Ammon's horn (tissue), 1 donor: ENCODE measurements at regions not wholly inside any gene's neighbourhood (a gene's known extent, or its start where the extent isn't known, plus 50 kb on each side); places are given as distances from the start of the nearest gene placed in this dataset.
"Not testable (repeated sequence)": the region's sequence is repeated elsewhere in the genome, so short reads cannot be mapped to it uniquely, and the experiment has no call there.

Source experiments
- DNase-seq: peaks from one replicate; pipeline ENCODE4 v3.0.0-alpha.2; 2016; ENCODE audit warnings: low spot score

GRCh38 chr3:10109-10996, 186.2 kb upstream of the CHL1 start:
- not testable (repeated sequence) for DNase-seq

- peak; percentile 10 for DNase-seq
These were observed 184.8 kb upstream of the CHL1 start for GRCh38 chr3:11734-12133.

DNA sequence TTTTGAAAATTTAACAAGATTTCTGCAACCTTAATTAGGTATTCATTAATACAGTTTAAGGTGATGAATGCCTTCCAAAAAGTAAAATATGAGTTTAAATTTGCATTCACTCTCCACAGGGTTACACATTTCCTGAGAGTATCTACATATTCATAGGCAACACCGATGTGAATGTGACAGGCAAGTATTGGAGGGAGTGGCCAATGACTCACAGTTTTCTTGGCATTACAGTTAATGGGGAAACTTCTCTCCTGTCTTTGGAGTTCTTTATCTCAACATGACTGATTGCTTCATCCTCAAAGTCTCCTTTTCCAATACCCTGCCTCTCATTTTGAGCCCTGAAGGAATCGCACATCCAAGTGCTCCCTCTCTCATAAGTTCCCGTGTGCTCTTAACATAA, 181.9 kb upstream of the CHL1 start:
- no peak for DNase-seq

- DNase-seq: no peak
These were observed 180.2 kb upstream of the CHL1 start for GRCh38 chr3:16366-16765.

DNA sequence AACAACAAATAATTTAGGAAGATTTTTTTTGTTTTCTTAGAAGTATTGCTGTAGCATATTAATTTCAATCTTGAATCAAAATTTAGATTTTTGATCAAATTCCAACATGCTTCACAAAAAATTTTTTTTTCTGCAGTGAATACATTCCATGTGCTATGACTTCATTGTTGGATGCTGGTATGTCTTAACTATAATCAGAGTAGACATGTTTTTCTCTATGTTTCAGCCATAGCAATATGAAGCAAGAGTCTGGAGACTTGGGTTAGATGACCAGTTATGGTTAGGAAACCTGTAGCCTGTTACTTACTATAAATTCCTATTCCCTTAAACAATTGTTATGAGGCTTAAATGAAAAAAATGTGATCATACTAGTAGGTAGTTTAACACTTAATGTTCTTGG, 176.1 kb upstream of the CHL1 start:
- DNase-seq: no peak

DNA sequence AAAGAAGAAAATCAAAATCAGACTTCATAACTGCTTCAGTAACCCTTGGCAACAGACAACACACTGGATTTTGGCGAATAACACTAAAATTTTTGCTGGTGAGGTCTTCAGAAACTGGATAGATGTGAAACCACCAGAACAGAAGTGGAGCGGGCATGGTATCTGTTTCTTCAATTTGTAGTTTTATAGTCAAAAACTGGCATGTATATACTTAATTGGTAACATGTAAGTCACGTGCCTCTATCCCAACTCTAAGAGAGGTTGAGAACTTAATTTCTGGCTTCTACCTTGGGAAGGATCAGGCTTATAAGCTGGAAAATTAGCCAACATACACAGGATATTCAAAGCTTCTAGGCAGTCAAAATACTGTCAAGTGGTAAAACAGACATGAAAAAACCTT, 172.6 kb upstream of the CHL1 start:
- DNase-seq: no peak

DNA sequence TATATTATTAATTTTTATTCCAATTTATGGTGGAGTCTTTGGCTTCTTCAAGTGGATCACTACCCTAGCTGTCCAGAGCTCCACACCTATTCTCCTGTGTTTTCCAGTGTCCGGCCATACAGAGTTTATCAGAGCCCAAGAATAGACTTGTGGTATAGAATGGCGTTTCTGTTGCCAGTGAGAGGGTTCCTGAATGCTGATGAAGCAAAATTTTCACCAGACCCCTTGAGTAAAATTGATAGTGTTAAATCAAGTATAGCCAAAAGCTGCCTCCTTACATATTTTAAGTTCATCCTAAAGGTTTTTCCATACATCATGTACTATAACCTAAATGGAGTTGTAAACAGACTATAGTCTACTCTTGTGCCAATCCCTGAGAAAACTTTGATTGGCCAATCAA, 171.5 kb upstream of the CHL1 start:
- DNase-seq: no peak

DNA sequence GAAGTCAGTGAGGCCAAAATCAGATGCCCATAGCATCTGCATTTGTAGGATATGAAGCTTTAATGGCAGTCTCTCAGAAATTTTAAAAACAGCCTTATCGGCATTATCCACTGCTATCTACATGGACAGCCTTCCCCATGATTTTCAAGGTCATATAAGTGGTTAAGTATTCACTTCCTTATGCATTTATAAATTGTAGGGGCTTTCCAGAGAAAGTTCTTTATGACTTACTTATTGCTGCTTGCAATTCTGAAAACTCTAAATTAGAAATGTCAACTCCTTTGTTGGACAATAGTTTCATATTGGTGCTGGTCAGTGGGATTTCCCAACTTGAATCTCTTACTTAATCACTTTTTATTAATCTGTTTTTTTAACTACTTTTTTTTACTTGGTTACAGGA, 160.6 kb upstream of the CHL1 start:
- not testable (repeated sequence) for DNase-seq

GRCh38 chr3:42871-43744, 153.5 kb upstream of the CHL1 start:
- DNase-seq: peak; percentile 42

DNA sequence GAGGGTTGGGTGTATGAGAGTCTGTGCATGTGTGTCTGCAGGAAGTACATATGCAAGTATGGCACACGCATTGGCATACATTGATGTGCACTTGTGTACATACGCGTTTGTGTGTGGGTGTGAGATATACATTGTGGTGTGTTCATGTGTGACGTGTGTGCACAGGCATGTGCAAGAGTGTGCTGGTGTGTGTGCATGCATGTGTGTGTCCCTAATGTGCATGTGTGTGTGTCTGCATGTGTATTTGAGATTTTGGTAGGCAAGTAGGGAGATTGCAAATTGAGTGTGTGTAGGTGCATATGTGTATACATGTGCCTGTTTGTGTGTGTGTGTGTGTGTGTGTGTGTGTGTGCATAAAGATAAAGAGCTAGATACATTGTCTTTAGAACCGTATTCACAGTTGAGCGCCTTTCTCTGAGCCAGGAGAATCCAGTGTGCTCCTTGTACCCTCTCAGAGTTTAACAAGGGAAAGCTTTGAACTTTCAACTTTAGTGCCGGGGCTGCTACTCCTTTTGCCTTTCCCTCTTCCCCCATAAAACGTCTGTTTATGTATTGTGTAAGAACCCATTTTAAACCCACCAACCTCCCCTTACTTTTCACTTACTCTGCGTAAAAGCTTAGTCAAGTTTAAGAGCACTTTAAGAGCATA, 152.4 kb upstream of the CHL1 start:
- DNase-seq: no peak

DNA sequence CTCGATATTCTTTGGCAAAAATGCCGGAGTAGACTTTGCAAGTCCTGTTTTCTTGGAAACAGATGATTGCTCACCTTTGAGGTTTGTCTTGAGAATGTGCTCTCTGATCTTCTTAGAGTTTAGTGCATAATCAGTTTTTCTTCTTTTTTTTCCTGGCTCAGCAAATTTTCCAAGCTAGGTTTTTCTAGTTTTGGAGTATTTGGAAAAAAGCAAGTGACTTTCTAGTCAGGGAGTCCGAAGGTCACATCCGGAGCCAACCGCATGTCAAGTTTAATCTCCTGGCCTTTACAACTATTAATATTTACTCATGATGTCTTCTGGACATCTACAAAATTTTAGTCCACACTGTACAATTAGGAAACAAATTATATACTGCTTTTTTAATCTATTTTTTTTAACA, 151.6 kb upstream of the CHL1 start:
- not testable (repeated sequence) for DNase-seq

DNA sequence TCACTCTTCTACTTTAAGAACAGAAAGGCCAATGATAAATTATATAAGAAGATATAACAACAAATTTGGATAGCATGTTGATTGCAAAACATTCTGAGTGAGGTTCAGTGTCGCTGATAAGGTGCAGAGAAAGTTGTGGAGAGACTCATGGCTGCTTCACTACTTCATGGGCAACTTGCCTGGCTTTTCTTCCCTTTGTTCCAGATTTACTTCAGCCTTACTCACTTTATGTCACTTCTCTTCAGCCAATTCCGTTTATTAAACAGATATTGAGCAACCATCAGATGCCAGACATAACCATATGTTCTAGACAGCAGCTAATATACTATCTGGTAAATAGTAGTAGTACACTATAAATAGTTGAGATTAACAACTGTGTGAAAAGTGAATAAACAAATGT, 150.0 kb upstream of the CHL1 start:
- no peak for DNase-seq

DNA sequence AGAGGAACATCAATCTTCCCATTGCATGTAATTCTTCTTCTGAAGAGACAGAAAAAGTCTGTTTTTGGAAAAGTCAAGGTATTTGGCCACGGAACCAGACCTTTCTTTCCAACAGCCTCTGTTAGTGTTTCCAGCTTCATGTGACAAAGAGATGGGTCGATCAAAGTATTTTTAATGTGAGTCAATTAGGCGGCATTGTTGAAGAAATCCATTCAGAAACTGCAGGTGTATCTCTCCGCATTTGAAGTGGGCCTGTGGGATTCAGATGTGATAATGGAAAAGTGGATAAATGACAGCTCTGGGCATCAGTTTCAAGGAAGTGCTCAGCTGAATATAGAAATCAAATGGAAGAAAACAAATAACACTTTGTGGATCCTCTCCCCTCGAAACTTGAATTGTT, 143.1 kb upstream of the CHL1 start:
- DNase-seq: not testable (repeated sequence)

DNA sequence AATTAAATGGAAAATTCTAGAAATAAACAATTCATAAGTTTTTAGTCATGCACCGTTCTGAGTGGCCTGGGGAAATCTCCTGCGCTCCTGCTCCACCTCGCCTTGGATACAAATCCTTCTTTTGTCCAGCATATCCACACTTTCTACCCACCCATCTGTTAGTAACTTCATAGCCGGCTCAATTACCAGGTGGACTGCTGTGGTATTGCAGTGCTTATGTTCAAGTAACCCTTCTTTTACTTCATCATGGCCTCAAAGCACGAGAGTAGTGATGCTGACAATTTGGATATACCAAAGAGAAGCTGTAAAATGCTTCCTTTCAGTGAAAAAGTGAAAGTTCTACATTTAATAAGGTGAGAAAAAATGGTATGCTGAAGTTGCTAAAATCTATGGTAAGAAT, 142.3 kb upstream of the CHL1 start:
- DNase-seq: no peak

GRCh38 chr3:56672-57071, 139.9 kb upstream of the CHL1 start:
- no peak for DNase-seq

- DNase-seq: no peak
These were observed 136.7 kb upstream of the CHL1 start for GRCh38 chr3:59854-60253.

GRCh38 chr3:63095-63765, 133.3 kb upstream of the CHL1 start:
- no peak for DNase-seq

GRCh38 chr3:69690-70089, 126.9 kb upstream of the CHL1 start:
- DNase-seq: no peak

GRCh38 chr3:72776-73175, 123.8 kb upstream of the CHL1 start:
- peak; percentile 48 for DNase-seq

- DNase-seq: peak; percentile 50
These were observed 123.3 kb upstream of the CHL1 start for GRCh38 chr3:73271-73670.

DNA sequence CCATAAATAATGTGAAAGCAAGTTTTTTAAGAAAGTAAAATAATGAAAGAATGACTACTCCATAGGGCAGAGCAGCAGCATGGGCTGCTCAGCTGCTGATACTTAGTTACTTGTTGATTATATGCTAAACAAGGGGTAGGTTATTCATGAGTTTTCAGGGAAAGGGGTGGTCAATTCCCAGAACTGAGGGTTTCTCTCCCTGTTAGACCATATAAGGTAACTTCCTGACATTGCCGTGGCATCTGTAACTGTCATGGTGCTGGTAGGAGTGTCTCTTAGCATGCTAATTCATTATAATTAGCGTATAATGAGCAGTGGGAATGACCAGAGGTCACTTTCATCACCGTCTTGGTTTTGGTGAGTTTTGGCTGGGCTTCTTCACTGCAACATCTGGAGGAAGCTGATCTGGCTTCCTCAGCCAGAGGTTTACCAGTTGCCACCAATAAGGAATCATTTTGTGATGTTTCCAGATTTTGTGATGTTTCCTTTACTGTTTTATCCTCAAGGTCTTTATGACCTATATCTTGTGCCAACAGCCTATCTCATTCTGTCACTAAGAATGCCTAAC, 121.8 kb upstream of the CHL1 start:
- DNase-seq: no peak

DNA sequence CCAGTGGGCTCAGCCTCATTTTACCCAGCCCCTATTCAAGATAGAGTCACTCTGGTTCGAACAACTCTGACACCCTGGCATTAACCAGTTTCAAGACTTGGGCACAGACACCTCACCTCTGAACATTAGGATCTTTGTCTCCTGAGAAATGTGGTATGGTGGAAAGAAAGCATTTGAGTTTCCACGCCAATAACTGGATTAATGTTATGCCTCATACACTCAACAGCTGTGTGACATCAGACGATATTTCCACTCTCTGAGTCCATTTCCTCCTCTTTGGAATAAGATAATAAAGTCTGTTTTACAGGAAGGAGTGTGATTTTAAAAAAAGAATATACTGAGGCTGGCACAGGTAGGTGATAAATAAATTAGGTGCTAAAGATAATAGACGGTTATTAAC, 121.3 kb upstream of the CHL1 start:
- no peak for DNase-seq
